ENCODE measurements at regions not wholly inside any gene's neighbourhood (a gene's known extent, or its start where the extent isn't known, plus 50 kb on each side); places are given as distances from the start of the nearest gene placed in this dataset.
"Not testable (repeated sequence)": the region's sequence is repeated elsewhere in the genome, so short reads cannot be mapped to it uniquely, and the experiment has no call there.

GRCh38 chr11:92157390-92157789 lies 67.2 kb upstream of the FAT3 start:
- TF ChIP-seq CTCF (conservative IDR thresholded peaks at IDR 0.05; ENCODE audit: low read depth, low read length); EZH2phosphoT487 (IDR thresholded peaks at IDR 0.05; ENCODE audit: borderline replicate concordance, low read length); EZH2 (IDR thresholded peaks at IDR 0.05; ENCODE audit: low read length, unreplicated experiment): not testable (repeated sequence)
